Esophagus squamous epithelium (tissue), 4 donors: ENCODE measurements at regions not wholly inside any gene's neighbourhood (a gene's known extent, or its start where the extent isn't known, plus 50 kb on each side); places are given as distances from the start of the nearest gene placed in this dataset.

ENCODE experiments used
- POLR2A ChIP-seq, 4 donors: fragments of 450-650 bp; IDR thresholded peaks; one replicate each; pipeline ENCODE4 v1.6.1; 2017; ENCODE audit warnings: antibody characterized with exemption in 4 of 4, mild to moderate bottlenecking in 4 of 4, moderate library complexity in 3 of 4
- TF ChIP-seq, protein P1 (sequence below), 6 experiments: fragments of 450-650 bp in 4 of 6; fragments of 200-600 bp in 2 of 6; sonication (generic) in 2 of 6; IDR thresholded peaks; one replicate each; pipeline ENCODE4 v1.5.1; 2016 to 2019; ENCODE audit warnings: antibody characterized with exemption in 6 of 6, mild to moderate bottlenecking in 4 of 6, moderate library complexity in 4 of 6

DNA sequence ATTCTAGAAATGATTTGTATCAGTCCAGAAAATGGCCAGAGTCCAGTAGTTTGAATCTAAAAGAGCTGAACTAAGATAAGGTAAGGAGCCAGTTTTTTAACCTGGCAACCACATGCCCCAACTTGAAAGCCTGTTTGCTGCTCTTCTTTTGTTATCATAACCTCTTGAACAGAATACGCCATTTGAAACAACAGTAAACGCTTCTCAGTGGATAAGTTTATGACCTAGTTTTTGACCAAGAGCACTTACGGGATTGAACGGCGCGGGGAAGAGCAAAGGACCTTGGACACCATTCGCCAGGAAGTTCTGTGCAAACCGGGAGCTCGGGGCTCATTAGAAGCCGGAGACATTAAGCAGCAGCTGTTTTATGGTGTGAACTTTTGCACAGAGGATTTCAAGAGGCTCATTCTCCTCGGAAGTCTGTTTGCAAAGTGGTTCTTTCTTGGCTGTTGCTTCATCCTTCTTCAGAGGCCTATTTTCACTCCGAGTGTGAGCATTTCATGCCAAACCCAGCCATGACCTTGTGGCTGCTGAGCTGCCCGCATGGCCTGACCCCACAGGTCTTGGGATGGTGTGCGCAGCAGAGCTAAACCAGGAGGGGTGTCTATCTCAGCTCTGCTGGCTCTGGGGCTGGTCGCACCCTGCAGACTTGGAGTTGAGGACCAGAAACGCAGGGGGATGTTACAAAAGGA is 215.1 kb downstream of the SOX4 start:
- TF ChIP-seq, protein P1, sequence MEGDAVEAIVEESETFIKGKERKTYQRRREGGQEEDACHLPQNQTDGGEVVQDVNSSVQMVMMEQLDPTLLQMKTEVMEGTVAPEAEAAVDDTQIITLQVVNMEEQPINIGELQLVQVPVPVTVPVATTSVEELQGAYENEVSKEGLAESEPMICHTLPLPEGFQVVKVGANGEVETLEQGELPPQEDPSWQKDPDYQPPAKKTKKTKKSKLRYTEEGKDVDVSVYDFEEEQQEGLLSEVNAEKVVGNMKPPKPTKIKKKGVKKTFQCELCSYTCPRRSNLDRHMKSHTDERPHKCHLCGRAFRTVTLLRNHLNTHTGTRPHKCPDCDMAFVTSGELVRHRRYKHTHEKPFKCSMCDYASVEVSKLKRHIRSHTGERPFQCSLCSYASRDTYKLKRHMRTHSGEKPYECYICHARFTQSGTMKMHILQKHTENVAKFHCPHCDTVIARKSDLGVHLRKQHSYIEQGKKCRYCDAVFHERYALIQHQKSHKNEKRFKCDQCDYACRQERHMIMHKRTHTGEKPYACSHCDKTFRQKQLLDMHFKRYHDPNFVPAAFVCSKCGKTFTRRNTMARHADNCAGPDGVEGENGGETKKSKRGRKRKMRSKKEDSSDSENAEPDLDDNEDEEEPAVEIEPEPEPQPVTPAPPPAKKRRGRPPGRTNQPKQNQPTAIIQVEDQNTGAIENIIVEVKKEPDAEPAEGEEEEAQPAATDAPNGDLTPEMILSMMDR (IDR thresholded peaks at IDR 0.05), result no peak
- TF ChIP-seq POLR2A (IDR thresholded peaks at IDR 0.05), result no peak
